Smooth muscle cell (in vitro differentiated cells): ENCODE measurements at regions not wholly inside any gene's neighbourhood (a gene's known extent, or its start where the extent isn't known, plus 50 kb on each side); places are given as distances from the start of the nearest gene placed in this dataset.

Experiments used
- DNase-seq: peaks from one replicate; lab custom pipeline; 2025; ENCODE audit not compliant: unreplicated experiment; lab: John Stamatoyannopoulos, UW
- H2AFZ ChIP-seq: fragments of 200-600 bp; sonication (generic); 2 replicates; pipeline ENCODE4 v1.6.0; 2016; ENCODE audit warnings: antibody characterized with exemption, low read depth, mild to moderate bottlenecking
- H3F3A ChIP-seq: fragments of 200-600 bp; sonication (generic); 2 replicates; pipeline ENCODE4 v1.6.0; 2017; ENCODE audit warnings: antibody characterized with exemption, low read depth
- H3K27ac ChIP-seq: fragments of 200-600 bp; sonication (generic); 2 replicates; pipeline ENCODE4 v1.5.1; 2016; ENCODE audit warnings: low read depth, mild to moderate bottlenecking
- H3K27me3 ChIP-seq: fragments of 200-600 bp; sonication (generic); 2 replicates; pipeline ENCODE4 v1.6.1; 2016; ENCODE audit warnings: low read depth, mild to moderate bottlenecking
- H3K36me3 ChIP-seq: fragments of 200-600 bp; sonication (generic); 2 replicates; pipeline ENCODE4 v1.5.1; 2016; ENCODE audit warnings: low read depth
- H3K4me1 ChIP-seq: fragments of 200-600 bp; sonication (generic); 2 replicates; pipeline ENCODE4 v1.5.1; 2016; ENCODE audit warnings: low read depth
- H3K4me2 ChIP-seq: fragments of 200-600 bp; sonication (generic); 2 replicates; pipeline ENCODE4 v1.6.0; 2016; ENCODE audit warnings: mild to moderate bottlenecking
- H3K4me3 ChIP-seq: fragments of 200-600 bp; sonication (generic); 2 replicates; pipeline ENCODE4 v1.5.1; 2016; ENCODE audit warnings: mild to moderate bottlenecking
- H3K79me2 ChIP-seq: fragments of 200-600 bp; sonication (generic); 2 replicates; pipeline ENCODE4 v1.6.0; 2016; ENCODE audit warnings: low read depth, mild to moderate bottlenecking
- H3K9ac ChIP-seq: fragments of 200-600 bp; sonication (generic); 2 replicates; pipeline ENCODE4 v1.6.0; 2016; ENCODE audit warnings: low read depth
- H3K9me3 ChIP-seq: fragments of 200-600 bp; sonication (generic); replicated peaks from 2 replicates; pipeline ENCODE4 v1.5.1; 2016; ENCODE audit warnings: low read depth
- H4K20me1 ChIP-seq: fragments of 200-600 bp; sonication (generic); 2 replicates; pipeline ENCODE4 v1.6.0; 2016; ENCODE audit warnings: low read depth
- WGBS: methylation state at CpG from one replicate; pipeline ENCODE4 v1.1.7; 2016; ENCODE audit warnings: low lambda C conversion rate; 5-methylcytosine and 5-hydroxymethylcytosine counted together
- TF ChIP-seq, protein P1 (sequence below): fragments of 200-600 bp; sonication (generic); IDR thresholded peaks from 2 replicates; pipeline ENCODE4 v1.5.1; 2017; ENCODE audit warnings: borderline replicate concordance, mild to moderate bottlenecking, antibody characterized with exemption; ENCODE audit not compliant: insufficient read depth, poor library complexity, severe bottlenecking

DNA sequence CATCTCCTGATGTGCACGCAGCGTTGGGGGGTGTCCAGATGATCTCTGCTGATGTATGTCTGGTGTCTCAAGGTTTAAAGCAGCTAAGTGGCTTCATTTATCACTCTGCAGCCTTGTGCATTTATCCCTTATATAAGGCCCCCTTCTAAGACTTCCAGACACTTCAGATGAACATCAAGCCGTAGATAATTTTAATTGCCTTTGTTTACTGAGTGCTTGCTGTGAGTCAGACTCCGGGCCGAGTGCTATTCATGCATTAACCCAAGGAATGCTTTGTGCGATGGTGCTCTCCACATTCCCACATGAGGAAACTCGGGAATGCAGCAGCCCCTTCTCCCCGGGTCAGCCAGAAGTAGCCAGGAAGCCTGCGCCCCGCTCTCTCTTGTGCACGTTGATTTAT is 328.6 kb upstream of the COBL start:
- H3F3A ChIP-seq, result peaks cover 13% of the 10 kb centered on the region
- H3K27ac ChIP-seq, result no peak overlapping the region
- WGBS, result 27% methylated on average over 11 of the region's 11 CpGs
- no peak overlapping the region for H3K9ac ChIP-seq
- no peaks in the 10 kb centered on the region for H4K20me1 ChIP-seq
- H3K4me2 ChIP-seq, result peak overlapping the region; percentile 70
- H3K79me2 ChIP-seq, result no peaks in the 10 kb centered on the region
- H2AFZ ChIP-seq, result no peak overlapping the region
- H3K27me3 ChIP-seq, result peaks cover 4% of the 10 kb centered on the region
- H3K9me3 ChIP-seq, result no peaks in the 10 kb centered on the region
- DNase-seq, result no peak
- H3K4me1 ChIP-seq, result peaks cover 1% of the 10 kb centered on the region
- no peaks in the 10 kb centered on the region for H3K36me3 ChIP-seq
- H3K4me3 ChIP-seq, result no peak overlapping the region
- TF ChIP-seq, protein P1, sequence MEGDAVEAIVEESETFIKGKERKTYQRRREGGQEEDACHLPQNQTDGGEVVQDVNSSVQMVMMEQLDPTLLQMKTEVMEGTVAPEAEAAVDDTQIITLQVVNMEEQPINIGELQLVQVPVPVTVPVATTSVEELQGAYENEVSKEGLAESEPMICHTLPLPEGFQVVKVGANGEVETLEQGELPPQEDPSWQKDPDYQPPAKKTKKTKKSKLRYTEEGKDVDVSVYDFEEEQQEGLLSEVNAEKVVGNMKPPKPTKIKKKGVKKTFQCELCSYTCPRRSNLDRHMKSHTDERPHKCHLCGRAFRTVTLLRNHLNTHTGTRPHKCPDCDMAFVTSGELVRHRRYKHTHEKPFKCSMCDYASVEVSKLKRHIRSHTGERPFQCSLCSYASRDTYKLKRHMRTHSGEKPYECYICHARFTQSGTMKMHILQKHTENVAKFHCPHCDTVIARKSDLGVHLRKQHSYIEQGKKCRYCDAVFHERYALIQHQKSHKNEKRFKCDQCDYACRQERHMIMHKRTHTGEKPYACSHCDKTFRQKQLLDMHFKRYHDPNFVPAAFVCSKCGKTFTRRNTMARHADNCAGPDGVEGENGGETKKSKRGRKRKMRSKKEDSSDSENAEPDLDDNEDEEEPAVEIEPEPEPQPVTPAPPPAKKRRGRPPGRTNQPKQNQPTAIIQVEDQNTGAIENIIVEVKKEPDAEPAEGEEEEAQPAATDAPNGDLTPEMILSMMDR, result no peak

DNA sequence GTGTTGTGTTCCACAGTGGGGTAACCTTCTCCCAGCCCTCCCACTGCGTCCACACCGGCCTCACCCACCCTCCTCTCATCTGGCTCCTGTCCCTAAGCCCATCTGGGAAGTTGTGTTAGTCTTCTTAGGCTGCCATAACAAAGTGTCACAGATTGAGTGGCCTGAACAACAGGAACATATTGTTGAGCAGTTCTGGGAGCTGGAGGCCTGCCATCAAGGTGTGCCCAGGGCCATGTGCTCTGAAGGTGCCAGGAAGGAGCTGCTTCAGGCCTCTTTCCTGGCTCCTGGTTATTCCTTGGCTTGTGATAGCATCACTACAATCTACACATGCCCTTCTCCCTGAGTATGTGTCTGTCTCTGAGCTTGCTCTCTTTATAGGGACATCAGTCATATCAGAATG is 327.6 kb upstream of the COBL start:
- Histone ChIP-seq H3K79me2 (no peaks in the 10 kb centered on the region), H2AFZ (no peak overlapping the region), H4K20me1 (no peaks in the 10 kb centered on the region), H3K27me3 (peaks cover 4% of the 10 kb centered on the region), H3K4me3 (no peak overlapping the region), H3K27ac (no peak overlapping the region), H3K36me3 (no peaks in the 10 kb centered on the region), H3K4me1 (peaks cover 8% of the 10 kb centered on the region), H3K4me2 (no peak overlapping the region), H3F3A (peaks cover 9% of the 10 kb centered on the region), H3K9me3 (no peaks in the 10 kb centered on the region), H3K9ac (no peak overlapping the region)
- no peak for DNase-seq
- WGBS, result 96% methylated on average over 2 of the region's 2 CpGs
- TF ChIP-seq, protein P1, result no peak

DNA sequence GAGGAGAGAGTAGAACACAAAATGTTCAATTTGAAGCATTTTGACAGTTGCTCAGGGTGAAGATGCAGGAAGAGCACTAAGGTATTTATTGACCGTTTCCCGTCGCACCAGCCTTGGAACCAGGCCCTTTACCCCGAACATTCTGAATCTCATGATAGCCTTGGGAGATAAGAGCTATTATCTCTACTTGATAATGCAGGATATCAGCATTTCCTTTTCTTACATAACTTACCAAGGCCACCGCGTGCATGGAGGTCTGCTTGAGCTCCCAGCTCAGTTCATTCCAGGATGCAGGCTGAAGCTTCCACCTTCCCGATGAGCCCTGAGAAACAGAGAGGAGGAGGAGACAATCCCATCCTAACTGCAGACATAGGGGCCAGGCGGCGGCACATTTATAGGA is 324.2 kb upstream of the COBL start:
- H3K9ac ChIP-seq, result no peak overlapping the region
- H3K4me1 ChIP-seq, result peaks cover 9% of the 10 kb centered on the region
- no peak overlapping the region for H3K4me3 ChIP-seq
- H3K27me3 ChIP-seq, result peaks cover 4% of the 10 kb centered on the region
- no peak overlapping the region for H3K27ac ChIP-seq
- H3K36me3 ChIP-seq, result no peaks in the 10 kb centered on the region
- H3K4me2 ChIP-seq, result no peak overlapping the region
- H3K79me2 ChIP-seq, result no peaks in the 10 kb centered on the region
- no peaks in the 10 kb centered on the region for H3K9me3 ChIP-seq
- H4K20me1 ChIP-seq, result no peaks in the 10 kb centered on the region
- TF ChIP-seq, protein P1, result no peak
- H3F3A ChIP-seq, result peaks cover 3% of the 10 kb centered on the region
- H2AFZ ChIP-seq, result no peak overlapping the region
- WGBS, result 48% methylated on average over 9 of the region's 9 CpGs
- DNase-seq, result no peak

DNA sequence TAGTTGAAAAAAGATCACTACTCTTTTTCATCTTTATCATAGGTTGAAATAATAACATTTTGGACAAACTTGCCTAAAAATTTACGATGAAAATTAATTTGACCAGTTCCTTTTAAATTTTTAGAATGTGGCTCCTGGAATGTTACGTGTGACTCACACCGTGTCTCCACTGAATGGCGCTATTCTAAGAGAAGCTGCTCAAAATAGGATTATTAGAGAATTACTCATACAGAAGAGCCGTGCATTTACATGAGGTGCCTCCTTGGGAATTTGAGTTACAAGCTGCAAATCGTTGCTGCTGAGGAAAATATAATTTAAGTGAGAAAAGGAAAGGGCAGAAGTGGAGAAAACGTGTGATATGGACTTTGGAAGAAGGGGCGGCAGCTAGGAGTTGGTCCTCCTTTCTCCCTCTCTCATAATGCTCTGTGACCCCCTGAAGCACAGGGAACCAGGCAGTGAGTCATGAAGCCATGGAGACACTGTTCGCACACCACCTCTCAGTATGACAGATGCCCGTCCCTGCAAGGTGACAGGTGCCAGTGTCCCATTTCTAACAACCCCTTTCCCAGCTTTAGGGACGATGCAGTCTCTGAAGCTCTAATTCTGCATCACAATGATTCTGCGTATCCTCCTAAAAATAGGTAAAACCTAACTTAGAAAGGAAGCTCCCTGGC is 323.2 kb upstream of the COBL start:
- no peak overlapping the region for H3K4me3 ChIP-seq
- peak overlapping the region; percentile 29 for H3K27ac ChIP-seq
- H2AFZ ChIP-seq, result no peak overlapping the region
- H4K20me1 ChIP-seq, result no peaks in the 10 kb centered on the region
- peaks cover 9% of the 10 kb centered on the region for H3F3A ChIP-seq
- H3K4me1 ChIP-seq, result peaks cover 19% of the 10 kb centered on the region
- no peaks in the 10 kb centered on the region for H3K9me3 ChIP-seq
- H3K36me3 ChIP-seq, result no peaks in the 10 kb centered on the region
- DNase-seq, result no peak
- TF ChIP-seq, protein P1, result peak; percentile 24
- H3K79me2 ChIP-seq, result no peaks in the 10 kb centered on the region
- WGBS, result 29% methylated on average over 12 of the region's 12 CpGs
- H3K9ac ChIP-seq, result no peak overlapping the region
- peak overlapping the region; percentile 78 for H3K4me2 ChIP-seq
- peaks cover 4% of the 10 kb centered on the region for H3K27me3 ChIP-seq
